OCI-LY3 (cell line): ENCODE measurements at regions not wholly inside any gene's neighbourhood (a gene's known extent, or its start where the extent isn't known, plus 50 kb on each side); places are given as distances from the start of the nearest gene placed in this dataset.

Experiments
- CTCF ChIP-seq: fragments of 200-600, 300-600 bp; sonication (generic); IDR thresholded peaks from 2 replicates; pipeline ENCODE4 v1.5.1; 2014; ENCODE audit warnings: antibody characterized with exemption, low read length, low read depth
- EZH2phosphoT487 ChIP-seq: fragments of 200-600 bp; shearing (Covaris generic); IDR thresholded peaks from 2 replicates; pipeline ENCODE4 v1.6.1; 2018; ENCODE audit warnings: antibody characterized with exemption, mixed run types, low read depth

- TF ChIP-seq CTCF = no peak
- no peak for TF ChIP-seq EZH2phosphoT487
Observed at GRCh38 chr6:159532155-159532554, 160.9 kb downstream of the SOD2 start.
